AG09319 (cell line): ENCODE measurements at regions not wholly inside any gene's neighbourhood (a gene's known extent, or its start where the extent isn't known, plus 50 kb on each side); places are given as distances from the start of the nearest gene placed in this dataset.

Source experiments
- DNase-seq: peaks from one replicate; pipeline ENCODE4 v3.0.0-alpha.2; 2010; ENCODE audit warnings: low read depth; ENCODE audit errors: extremely low read depth
- TF ChIP-seq, protein P1 (sequence below): IDR thresholded peaks from 2 replicates; pipeline ENCODE4 v1.5.1; 2011; ENCODE audit warnings: low read depth, mild to moderate bottlenecking, inconsistent platforms, low read length, moderate library complexity

DNA sequence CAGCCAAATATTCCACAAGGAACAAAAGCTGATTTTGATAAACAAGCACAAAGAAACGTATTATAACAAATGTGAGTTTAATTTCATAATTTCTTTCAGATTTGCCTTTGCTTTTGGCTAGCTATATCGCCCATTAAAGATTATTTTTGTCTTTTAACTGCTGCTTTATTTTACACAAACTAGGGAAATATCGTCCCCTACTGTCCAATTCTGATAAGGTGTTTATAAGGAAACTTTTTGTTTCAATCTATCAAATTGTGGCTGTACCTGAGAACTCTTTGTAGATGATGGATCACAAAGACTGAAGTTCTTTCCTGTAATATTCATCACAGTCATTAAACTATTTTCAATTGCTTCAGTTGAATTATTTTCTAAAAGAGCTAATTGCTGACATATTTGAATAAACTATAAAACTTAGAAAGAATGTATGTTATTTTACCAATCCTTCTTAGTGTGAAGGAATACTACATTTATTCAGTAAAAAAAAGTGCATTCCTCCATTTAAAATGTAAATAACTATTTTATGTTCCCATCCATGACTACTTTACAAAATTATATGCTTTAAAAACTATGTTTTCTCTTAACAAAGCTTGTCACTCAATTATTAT lies 431.3 kb upstream of the ITGA1 start:
- TF ChIP-seq, protein P1, sequence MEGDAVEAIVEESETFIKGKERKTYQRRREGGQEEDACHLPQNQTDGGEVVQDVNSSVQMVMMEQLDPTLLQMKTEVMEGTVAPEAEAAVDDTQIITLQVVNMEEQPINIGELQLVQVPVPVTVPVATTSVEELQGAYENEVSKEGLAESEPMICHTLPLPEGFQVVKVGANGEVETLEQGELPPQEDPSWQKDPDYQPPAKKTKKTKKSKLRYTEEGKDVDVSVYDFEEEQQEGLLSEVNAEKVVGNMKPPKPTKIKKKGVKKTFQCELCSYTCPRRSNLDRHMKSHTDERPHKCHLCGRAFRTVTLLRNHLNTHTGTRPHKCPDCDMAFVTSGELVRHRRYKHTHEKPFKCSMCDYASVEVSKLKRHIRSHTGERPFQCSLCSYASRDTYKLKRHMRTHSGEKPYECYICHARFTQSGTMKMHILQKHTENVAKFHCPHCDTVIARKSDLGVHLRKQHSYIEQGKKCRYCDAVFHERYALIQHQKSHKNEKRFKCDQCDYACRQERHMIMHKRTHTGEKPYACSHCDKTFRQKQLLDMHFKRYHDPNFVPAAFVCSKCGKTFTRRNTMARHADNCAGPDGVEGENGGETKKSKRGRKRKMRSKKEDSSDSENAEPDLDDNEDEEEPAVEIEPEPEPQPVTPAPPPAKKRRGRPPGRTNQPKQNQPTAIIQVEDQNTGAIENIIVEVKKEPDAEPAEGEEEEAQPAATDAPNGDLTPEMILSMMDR = peak; percentile 46
- DNase-seq = no peak

DNA sequence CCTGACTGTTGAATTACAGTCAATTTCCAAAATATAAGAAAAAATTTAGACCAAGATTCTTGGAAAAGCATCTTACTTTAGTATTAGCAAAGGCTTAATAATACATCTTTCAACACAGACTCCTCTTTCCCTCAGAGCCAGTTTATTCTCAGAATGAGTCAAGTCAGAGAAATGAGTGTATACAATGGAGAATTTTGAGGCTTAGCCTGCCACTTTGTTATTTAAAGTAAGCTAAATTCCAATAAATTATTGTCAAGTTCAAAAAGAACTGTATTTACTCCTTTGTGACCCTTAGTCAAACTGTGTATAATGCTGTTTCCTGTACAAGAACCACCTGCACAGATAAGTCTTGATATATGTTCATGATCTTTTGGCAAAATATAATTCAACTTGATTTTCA lies 428.5 kb upstream of the ITGA1 start:
- DNase-seq = no peak
- TF ChIP-seq, protein P1 = no peak

GRCh38 chr5:52360985-52361384 lies 426.7 kb upstream of the ITGA1 start:
- TF ChIP-seq, protein P1 = no peak

DNA sequence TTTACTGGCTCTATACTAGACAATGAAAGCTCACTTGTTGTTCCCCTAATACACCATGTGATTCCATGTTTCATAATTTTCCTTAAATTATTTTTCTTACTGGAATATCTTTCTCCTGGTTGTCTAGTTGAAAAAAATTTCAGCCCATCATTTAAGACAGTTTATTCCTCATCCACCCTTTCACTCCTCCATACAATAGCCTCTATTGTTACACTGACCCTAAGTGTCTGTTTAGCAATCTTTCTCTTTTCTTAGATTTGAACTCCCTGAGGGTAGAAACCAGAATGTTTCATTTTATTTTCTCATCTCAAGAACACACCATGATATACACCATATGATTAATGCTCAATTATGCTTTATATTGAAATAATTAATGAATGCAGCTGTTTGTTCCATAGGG lies 413.4 kb upstream of the ITGA1 start:
- no peak for DNase-seq
- TF ChIP-seq, protein P1 = no peak

More at GRCh38 chr5:52360985-52361384, 426.7 kb upstream of the ITGA1 start:
- DNase-seq = no peak

GRCh38 chr5:52375969-52376368 lies 411.7 kb upstream of the ITGA1 start:
- DNase-seq = no peak
- TF ChIP-seq, protein P1 = no peak

- DNase-seq = no peak
- TF ChIP-seq, protein P1 = no peak
Measured at GRCh38 chr5:52376592-52376991, 411.1 kb upstream of the ITGA1 start.

GRCh38 chr5:52378237-52378636 lies 409.5 kb upstream of the ITGA1 start:
- TF ChIP-seq, protein P1 = no peak
- no peak for DNase-seq
